Calu3 (cell line): ENCODE measurements at regions not wholly inside any gene's neighbourhood (a gene's known extent, or its start where the extent isn't known, plus 50 kb on each side); places are given as distances from the start of the nearest gene placed in this dataset.

Experiments
- BruUV-seq: library from RNA; stranded (reverse); fragments of 400-500 nt; replicated peaks from 2 replicates; lab custom pipeline; 2021; lab: Mats Ljungman, UMichigan
- CTCF ChIA-PET: fragments of 300-600 bp; sonication (Branson Sonifier 250); formaldehyde crosslinking; loops from one replicate; lab custom pipeline; 2022; ENCODE audit warnings: antibody characterized with exemption; lab: Charles Lee
- DNase-seq: peaks from one replicate; pipeline ENCODE4 v3.0.0; 2022
- H3K27ac Mint-ChIP-seq: one replicate; pipeline ENCODE4 v1.8.0; 2022; ENCODE audit warnings: mixed read lengths; ENCODE audit not compliant: unreplicated experiment
- H3K27me3 Mint-ChIP-seq: one replicate; pipeline ENCODE4 v1.8.0; 2022; ENCODE audit warnings: mixed read lengths; ENCODE audit not compliant: unreplicated experiment
- H3K36me3 Mint-ChIP-seq: one replicate; pipeline ENCODE4 v1.8.0; 2022; ENCODE audit warnings: mild to moderate bottlenecking, moderate library complexity, mixed read lengths; ENCODE audit not compliant: insufficient read depth, unreplicated experiment
- H3K4me1 Mint-ChIP-seq: one replicate; pipeline ENCODE4 v1.8.0; 2022; ENCODE audit warnings: mild to moderate bottlenecking, low read depth, mixed read lengths; ENCODE audit not compliant: unreplicated experiment
- H3K4me3 Mint-ChIP-seq: one replicate; pipeline ENCODE4 v1.8.0; 2022; ENCODE audit warnings: mild to moderate bottlenecking, low read depth, moderate library complexity, mixed read lengths; ENCODE audit not compliant: unreplicated experiment
- H3K9me3 Mint-ChIP-seq: one replicate; pipeline ENCODE4 v1.8.0; 2022; ENCODE audit warnings: low read depth, mixed read lengths; ENCODE audit not compliant: unreplicated experiment
- CTCF ChIP-seq: fragments of 200-600 bp; IDR thresholded peaks from one replicate; pipeline ENCODE4 v1.8.0; 2022; ENCODE audit warnings: antibody characterized with exemption; ENCODE audit not compliant: unreplicated experiment
- intact Hi-C: fragments of 100-400 bp; cut with micrococcal nuclease; formaldehyde crosslinking; loops from one replicate; pipeline ENCODE4 v1.10.0; 2022; ENCODE audit not compliant: unreplicated experiment

- no peak overlapping the region for H3K4me3 Mint-ChIP-seq
- H3K4me1 Mint-ChIP-seq = peaks cover 17% of the 10 kb centered on the region
- TF ChIP-seq CTCF = no peak
- H3K9me3 Mint-ChIP-seq = no peaks in the 10 kb centered on the region
- no peaks in the 10 kb centered on the region for H3K27me3 Mint-ChIP-seq
- DNase-seq = no peak
- no peak overlapping the region for H3K27ac Mint-ChIP-seq
- intact Hi-C loops = loop anchor here (10.0 kb wide), 3 partner anchors 75 to 185 kb away; no protein-coding TSS in a partner anchor
- CTCF ChIA-PET = no interaction called here
- BruUV-seq = no TSS peak
- no peaks in the 10 kb centered on the region for H3K36me3 Mint-ChIP-seq
These were observed 344.5 kb downstream of the KCNRG start for GRCh38 chr13:50359779-50360178.

- no peak for DNase-seq
- no peak for TF ChIP-seq CTCF
- CTCF ChIA-PET = no interaction called here
- Mint-ChIP-seq H3K4me1 (peaks cover 26% of the 10 kb centered on the region), H3K36me3 (no peaks in the 10 kb centered on the region), H3K27ac (no peak overlapping the region), H3K9me3 (no peaks in the 10 kb centered on the region), H3K4me3 (no peak overlapping the region), H3K27me3 (no peaks in the 10 kb centered on the region)
- no TSS peak for BruUV-seq
- intact Hi-C loops = loop anchor here (10.0 kb wide), 2 partner anchors 116 to 186 kb away; no protein-coding TSS in a partner anchor
These were observed 345.4 kb downstream of the KCNRG start for GRCh38 chr13:50360637-50361036.

- Mint-ChIP-seq H3K27me3 (no peaks in the 10 kb centered on the region), H3K4me1 (peaks cover 32% of the 10 kb centered on the region), H3K36me3 (no peaks in the 10 kb centered on the region), H3K4me3 (no peak overlapping the region), H3K9me3 (no peaks in the 10 kb centered on the region), H3K27ac (no peak overlapping the region)
- CTCF ChIA-PET = no interaction called here
- no peak for TF ChIP-seq CTCF
- DNase-seq = no peak
- BruUV-seq = no TSS peak
- intact Hi-C loops = loop anchor here (10.0 kb wide), 2 partner anchors 116 to 186 kb away; no protein-coding TSS in a partner anchor
These were observed 346.0 kb downstream of the KCNRG start for GRCh38 chr13:50361282-50361681.

GRCh38 chr13:50365408-50366391 lies 350.5 kb downstream of the KCNRG start:
- no peaks in the 10 kb centered on the region for H3K27me3 Mint-ChIP-seq
- peaks cover 27% of the 10 kb centered on the region for H3K4me1 Mint-ChIP-seq
- peak overlapping the region; percentile 68 for H3K27ac Mint-ChIP-seq
- intact Hi-C loops = loop anchor here (5.0 to 10.0 kb wide), 3 partner anchors 121 to 283 kb away; no protein-coding TSS in a partner anchor
- no peaks in the 10 kb centered on the region for H3K9me3 Mint-ChIP-seq
- CTCF ChIA-PET = no interaction called here
- DNase-seq = peak; percentile 68
- TF ChIP-seq CTCF = no peak
- H3K36me3 Mint-ChIP-seq = no peaks in the 10 kb centered on the region
- BruUV-seq = no TSS peak
- H3K4me3 Mint-ChIP-seq = peak overlapping the region; percentile 59
